ENCODE measurements at regions not wholly inside any gene's neighbourhood (a gene's known extent, or its start where the extent isn't known, plus 50 kb on each side); places are given as distances from the start of the nearest gene placed in this dataset.

- TF ChIP-seq, protein P1, sequence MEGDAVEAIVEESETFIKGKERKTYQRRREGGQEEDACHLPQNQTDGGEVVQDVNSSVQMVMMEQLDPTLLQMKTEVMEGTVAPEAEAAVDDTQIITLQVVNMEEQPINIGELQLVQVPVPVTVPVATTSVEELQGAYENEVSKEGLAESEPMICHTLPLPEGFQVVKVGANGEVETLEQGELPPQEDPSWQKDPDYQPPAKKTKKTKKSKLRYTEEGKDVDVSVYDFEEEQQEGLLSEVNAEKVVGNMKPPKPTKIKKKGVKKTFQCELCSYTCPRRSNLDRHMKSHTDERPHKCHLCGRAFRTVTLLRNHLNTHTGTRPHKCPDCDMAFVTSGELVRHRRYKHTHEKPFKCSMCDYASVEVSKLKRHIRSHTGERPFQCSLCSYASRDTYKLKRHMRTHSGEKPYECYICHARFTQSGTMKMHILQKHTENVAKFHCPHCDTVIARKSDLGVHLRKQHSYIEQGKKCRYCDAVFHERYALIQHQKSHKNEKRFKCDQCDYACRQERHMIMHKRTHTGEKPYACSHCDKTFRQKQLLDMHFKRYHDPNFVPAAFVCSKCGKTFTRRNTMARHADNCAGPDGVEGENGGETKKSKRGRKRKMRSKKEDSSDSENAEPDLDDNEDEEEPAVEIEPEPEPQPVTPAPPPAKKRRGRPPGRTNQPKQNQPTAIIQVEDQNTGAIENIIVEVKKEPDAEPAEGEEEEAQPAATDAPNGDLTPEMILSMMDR (IDR thresholded peaks at IDR 0.05) = no peak
- no peak for TF ChIP-seq POLR2AphosphoS5 (IDR thresholded peaks at IDR 0.05; ENCODE audit: insufficient read depth in 1 of 2, low read depth in 1 of 2)
Measured at GRCh38 chr3:135426508-135426907, 539.0 kb upstream of the PPP2R3A start.
